CMK (cell line): ENCODE measurements at regions not wholly inside any gene's neighbourhood (a gene's known extent, or its start where the extent isn't known, plus 50 kb on each side); places are given as distances from the start of the nearest gene placed in this dataset.
"Not testable (repeated sequence)": the region's sequence is repeated elsewhere in the genome, so short reads cannot be mapped to it uniquely, and the experiment has no call there.

ENCODE experiments used
- DNase-seq: peaks from one replicate; pipeline ENCODE4 v3.0.0-alpha.2; 2010; ENCODE audit warnings: low read depth

- DNase-seq, result no peak
Measured at GRCh38 chr3:158882445-158882844, 80.6 kb downstream of the MFSD1 start.

- no peak for DNase-seq
Measured at GRCh38 chr3:158896729-158897128, 94.9 kb downstream of the MFSD1 start.

GRCh38 chr3:158906749-158907148 lies 104.9 kb downstream of the MFSD1 start:
- DNase-seq, result no peak

GRCh38 chr3:158908187-158908734 lies 106.4 kb downstream of the MFSD1 start:
- DNase-seq, result no peak

- no peak for DNase-seq
Measured at GRCh38 chr3:158909870-158910269, 108.0 kb downstream of the MFSD1 start.

- DNase-seq, result no peak
Measured at GRCh38 chr3:158911586-158911985, 109.7 kb downstream of the MFSD1 start.

- no peak for DNase-seq
Measured at GRCh38 chr3:158912188-158912587, 110.3 kb downstream of the MFSD1 start.

- no peak for DNase-seq
Measured at GRCh38 chr3:158912621-158913020, 110.8 kb downstream of the MFSD1 start.

- DNase-seq, result no peak
Measured at GRCh38 chr3:158916111-158916510, 114.3 kb downstream of the MFSD1 start.

- DNase-seq, result no peak
Measured at GRCh38 chr3:158918008-158918407, 116.2 kb downstream of the MFSD1 start.

GRCh38 chr3:158918451-158918850 lies 116.6 kb downstream of the MFSD1 start:
- no peak for DNase-seq

- DNase-seq, result no peak
Measured at GRCh38 chr3:158920371-158920770, 118.5 kb downstream of the MFSD1 start.

- no peak for DNase-seq
Measured at GRCh38 chr3:158925021-158925420, 123.2 kb downstream of the MFSD1 start.

GRCh38 chr3:158925828-158926494 lies 124.1 kb downstream of the MFSD1 start:
- no peak for DNase-seq

- DNase-seq, result no peak
Measured at GRCh38 chr3:158935846-158936245, 134.0 kb downstream of the MFSD1 start.

GRCh38 chr3:158936530-158937113 lies 134.8 kb downstream of the MFSD1 start:
- no peak for DNase-seq

GRCh38 chr3:158950178-158950901 lies 148.5 kb downstream of the MFSD1 start:
- DNase-seq, result no peak

- no peak for DNase-seq
Measured at GRCh38 chr3:158953131-158953530, 151.3 kb downstream of the MFSD1 start.

- DNase-seq, result no peak
Measured at GRCh38 chr3:158954420-158954819, 152.6 kb downstream of the MFSD1 start.

GRCh38 chr3:158957777-158958176 lies 155.9 kb downstream of the MFSD1 start:
- not testable (repeated sequence) for DNase-seq

GRCh38 chr3:158958873-158959272 lies 157.0 kb downstream of the MFSD1 start:
- no peak for DNase-seq

- DNase-seq, result no peak
Measured at GRCh38 chr3:158961471-158961870, 159.6 kb downstream of the MFSD1 start.

- no peak for DNase-seq
Measured at GRCh38 chr3:158961911-158962310, 160.1 kb downstream of the MFSD1 start.
